Stimulated activated CD4-positive, alpha-beta T cell treated with anti-CD3 and anti-CD28 coated beads, Interleukin-1b, Interleukin-23, amount 100 ng/mL, for 24 hours (primary cell): ENCODE measurements at regions not wholly inside any gene's neighbourhood (a gene's known extent, or its start where the extent isn't known, plus 50 kb on each side); places are given as distances from the start of the nearest gene placed in this dataset.

ENCODE experiments used
- DNase-seq, 4 experiments: peaks; one replicate each; pipeline ENCODE4 v3.0.0-alpha.2; 2020; ENCODE audit warnings: low read depth in 4 of 4, low spot score in 1 of 4

DNA sequence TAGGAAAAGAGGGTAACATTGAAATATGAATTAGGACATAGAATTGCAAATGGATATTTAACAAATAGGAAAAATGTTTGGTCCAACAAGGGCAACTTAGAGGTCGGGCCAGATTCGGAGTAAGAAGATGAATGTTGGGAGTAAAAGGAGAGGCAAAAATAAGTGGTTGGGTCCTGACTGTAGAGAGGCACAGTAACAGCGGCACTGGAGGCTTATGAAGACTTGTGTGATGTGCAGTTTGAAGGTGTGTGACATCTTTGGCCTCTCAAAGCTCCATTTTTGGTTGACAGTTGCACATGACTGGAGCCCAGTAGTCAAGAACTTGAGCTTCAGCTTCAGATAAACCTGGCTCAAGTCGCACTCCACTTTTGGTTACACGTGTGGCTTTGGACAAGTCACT, 109.9 kb upstream of the PAXBP1 start:
- DNase-seq = no peak

- DNase-seq = no peak
These were observed 112.5 kb upstream of the PAXBP1 start for GRCh38 chr21:32884062-32884461.

DNA sequence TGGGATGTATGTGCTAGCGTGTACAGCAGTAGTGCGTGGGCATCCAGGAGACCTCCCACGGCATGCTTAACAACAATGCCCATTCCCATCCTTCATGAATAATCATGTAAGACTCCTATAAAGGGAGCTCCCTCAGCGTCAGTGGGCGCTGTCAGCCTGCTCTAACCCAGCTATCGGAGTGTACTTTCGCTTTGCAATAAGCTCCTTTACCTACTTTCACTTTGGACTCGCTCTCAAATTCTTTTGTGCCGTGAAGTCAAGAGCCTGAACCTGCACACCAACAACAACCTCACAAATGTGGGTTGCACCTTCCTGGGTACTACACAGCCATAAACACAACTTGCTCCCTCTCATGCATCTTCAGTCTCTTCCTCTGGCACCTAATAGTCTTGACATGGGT, 114.8 kb upstream of the PAXBP1 start:
- peak in 1 of 4 experiments; percentile 1 for DNase-seq

DNA sequence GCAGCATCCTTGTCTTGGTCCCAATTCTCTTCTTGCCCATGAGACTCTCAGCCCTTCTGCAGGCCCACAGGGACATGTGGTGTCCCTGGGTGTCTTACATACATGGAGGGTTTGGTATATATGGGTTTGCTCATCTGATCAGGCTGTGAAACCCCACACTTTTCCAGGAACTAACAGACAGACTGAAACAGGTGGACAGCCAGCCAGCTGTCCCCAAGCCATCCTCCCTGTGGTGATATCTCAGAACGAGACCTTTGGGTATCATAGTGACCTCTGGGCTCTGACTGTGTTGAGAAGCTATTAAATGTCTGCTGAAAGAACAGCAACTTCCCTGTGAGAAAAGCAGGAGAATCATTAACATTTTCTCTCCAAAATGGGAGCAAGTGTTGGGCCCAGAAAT, 115.5 kb upstream of the PAXBP1 start:
- no peak for DNase-seq

DNA sequence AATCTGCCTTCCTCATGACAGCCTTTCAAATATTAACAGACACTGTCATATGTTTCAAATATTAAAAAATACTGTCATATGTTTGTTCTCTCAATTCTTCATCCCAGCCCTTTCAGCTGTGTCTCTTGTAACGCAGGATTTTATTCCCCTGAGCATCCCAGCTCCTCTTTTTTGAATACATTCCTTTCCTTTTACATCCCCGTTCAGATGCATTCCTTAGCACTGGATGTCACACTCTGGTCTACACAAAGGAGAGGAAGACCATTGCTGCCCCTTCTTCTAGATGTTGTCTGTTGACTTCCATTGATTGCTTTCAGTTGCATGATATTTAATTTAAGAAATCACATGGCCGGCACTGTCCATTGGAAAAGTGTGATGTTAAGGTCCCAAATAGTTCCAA, 117.4 kb upstream of the PAXBP1 start:
- DNase-seq = no peak

- no peak for DNase-seq
These were observed 118.0 kb upstream of the PAXBP1 start for GRCh38 chr21:32889596-32889995.

GRCh38 chr21:32894321-32894720, 122.8 kb upstream of the PAXBP1 start:
- DNase-seq = no peak

DNA sequence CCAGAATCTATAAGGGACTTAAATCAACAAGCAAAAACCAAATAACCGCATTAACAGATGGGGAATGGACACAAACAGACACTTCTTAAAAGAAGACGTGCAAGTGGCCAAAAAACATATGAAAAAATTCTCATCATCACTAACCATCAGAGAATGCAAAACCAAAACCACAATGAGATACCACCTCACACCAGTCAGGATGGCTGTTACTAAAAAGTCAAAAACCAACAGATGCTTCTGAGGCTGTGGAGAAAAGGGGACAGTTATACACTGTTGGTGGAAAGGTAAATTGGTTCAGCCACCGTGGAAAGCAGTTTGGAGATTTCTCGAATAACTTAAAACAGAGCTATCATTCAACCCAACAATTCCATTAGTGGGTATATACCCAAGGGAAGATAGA, 124.9 kb upstream of the OLIG2 start:
- DNase-seq = no peak

- no peak for DNase-seq
These were observed 118.2 kb upstream of the OLIG2 start for GRCh38 chr21:32907521-32907920.

GRCh38 chr21:32908534-32908933, 117.2 kb upstream of the OLIG2 start:
- DNase-seq = no peak

DNA sequence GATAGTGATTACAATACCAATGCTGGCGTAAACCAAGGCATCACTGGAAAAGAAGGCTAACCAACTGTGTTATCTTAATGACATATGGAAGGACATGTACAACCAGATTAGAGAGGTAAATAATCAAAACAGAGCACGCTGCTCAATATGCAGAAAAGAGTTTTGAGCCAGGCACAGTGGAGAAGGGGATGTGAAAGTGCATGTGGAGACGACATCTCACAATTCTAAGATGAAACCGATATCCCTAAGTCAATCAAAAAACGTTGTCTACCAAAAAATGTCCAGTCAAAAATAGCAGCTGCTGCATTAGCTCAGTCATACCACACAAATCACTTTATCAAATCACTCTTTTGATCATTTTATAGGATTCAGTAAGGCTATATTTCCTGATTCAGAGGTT, 116.3 kb upstream of the OLIG2 start:
- DNase-seq = no peak

- no peak for DNase-seq
These were observed 111.2 kb upstream of the OLIG2 start for GRCh38 chr21:32914424-32915039.

- no peak for DNase-seq
These were observed 110.6 kb upstream of the OLIG2 start for GRCh38 chr21:32915099-32915498.

- no peak for DNase-seq
These were observed 109.6 kb upstream of the OLIG2 start for GRCh38 chr21:32916088-32916487.

DNA sequence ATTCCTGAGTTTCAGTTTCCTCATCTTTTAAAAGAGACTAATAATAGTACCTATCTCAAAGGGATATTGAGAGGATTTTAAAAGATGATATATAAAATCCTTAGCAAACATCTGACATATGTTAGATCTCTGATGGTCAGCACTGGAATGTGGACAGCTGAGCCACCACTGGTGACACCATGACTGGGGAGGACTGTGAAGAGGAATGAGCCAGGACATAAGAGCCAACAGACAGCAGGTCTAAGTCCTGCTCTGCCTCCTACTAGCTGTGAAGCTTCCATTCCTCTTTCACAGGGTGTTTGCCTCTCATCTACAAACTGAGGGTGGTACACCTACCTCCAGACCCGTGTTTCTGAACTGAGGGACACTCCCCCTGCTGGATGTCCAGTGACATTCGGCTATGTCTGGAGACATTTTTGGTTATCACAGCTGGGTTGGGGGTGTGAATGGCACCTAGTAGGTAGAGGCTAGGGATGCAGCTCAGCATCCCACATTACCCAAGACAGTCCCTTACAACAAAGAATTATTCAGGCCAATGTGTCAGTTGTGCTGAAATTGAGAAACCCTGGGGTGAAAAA, 109.1 kb upstream of the OLIG2 start:
- DNase-seq = no peak

- no peak for DNase-seq
These were observed 108.2 kb upstream of the OLIG2 start for GRCh38 chr21:32917362-32918135.

- no peak for DNase-seq
These were observed 107.1 kb upstream of the OLIG2 start for GRCh38 chr21:32918478-32919120.

DNA sequence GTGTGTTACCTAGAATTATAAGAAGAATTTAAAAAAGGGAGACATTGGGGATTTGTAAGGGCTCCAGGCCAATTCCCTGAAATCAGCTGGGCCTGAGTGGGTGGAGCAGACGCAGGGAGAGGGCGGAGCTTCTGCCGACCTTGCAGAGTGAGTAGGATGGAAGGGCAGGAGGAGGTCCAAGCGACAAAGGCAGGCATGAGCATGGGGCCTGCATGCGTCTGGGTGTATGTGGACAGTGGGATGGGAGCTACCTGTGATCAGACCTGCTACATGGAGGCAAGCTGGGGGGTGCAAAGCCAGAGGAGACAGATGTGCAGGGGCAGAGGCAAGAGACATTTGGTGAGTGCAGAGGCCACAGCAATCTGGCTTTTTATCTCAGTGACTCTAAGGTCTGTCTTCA, 105.3 kb upstream of the OLIG2 start:
- no peak for DNase-seq

DNA sequence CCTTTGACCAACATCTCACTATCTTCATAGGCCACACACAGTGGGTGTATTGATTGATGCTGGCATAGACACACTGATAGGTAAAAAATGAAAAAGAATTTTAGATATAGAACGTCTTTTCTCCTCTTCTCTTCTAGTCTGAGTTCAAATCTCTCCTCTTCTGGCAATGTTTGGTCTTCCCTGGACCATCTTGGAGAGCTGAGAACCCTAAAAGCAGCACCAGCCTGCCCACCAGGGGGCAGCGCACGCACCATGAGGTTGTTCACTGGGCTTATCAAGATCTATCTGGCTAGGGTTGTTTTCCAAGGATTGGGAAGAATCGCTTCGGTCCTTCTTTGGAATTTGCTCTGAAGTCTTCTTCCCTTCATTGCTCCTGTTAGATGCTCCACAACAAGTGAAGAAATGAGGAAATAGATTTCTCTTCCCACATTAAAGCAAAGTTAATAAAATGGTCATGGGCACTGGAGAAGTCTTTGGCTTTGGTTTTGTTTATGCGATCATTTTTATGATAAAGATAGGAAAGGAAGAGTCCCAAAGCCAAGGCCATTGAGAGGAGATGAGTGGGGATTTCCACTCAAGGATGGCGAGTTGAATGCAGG, 104.0 kb upstream of the OLIG2 start:
- DNase-seq = peak in 3 of 4 experiments; percentile 13 to 36 (median 28)

DNA sequence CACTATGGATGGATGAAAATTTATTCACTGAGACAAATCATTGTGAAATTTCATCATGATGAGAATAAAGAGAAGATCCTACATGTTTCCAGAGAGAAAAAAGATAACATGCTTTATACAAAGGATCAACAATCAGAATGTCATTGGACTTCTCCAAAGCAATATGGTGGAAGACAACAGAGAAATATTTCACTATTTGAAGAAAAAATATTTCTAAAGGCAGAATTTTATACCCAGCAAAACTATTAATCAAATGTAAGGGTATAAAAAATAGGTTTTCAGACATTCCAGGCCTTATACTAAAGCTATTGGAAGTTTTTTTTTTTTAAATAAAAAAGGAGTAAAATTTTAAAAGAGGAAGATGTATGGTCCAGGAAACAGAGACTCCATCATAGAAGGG, 100.6 kb upstream of the OLIG2 start:
- no peak for DNase-seq

- DNase-seq = no peak
These were observed 96.1 kb upstream of the OLIG2 start for GRCh38 chr21:32929633-32930038.

DNA sequence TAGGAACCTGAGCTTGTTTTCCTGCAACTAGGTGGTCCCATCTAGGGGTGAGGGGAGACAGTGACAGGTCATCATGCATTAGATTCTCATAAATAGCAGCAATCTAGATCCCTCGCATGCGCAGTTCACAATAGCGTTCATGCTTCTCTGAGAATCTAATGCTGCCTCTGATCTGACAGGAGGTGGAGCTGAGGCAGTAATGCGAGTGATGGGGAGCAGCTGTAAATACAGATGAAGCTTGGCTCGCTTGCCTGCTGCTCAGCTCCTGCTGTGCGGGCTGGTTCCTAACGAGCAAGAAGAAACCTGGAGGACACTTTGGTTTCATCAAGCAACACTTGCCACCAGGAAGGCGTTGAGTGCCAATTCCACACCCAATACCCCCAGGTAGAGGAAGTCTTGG, 95.1 kb upstream of the OLIG2 start:
- DNase-seq = no peak
